ENCODE measurements at regions not wholly inside any gene's neighbourhood (a gene's known extent, or its start where the extent isn't known, plus 50 kb on each side); places are given as distances from the start of the nearest gene placed in this dataset.

GRCh38 chr2:7467782-7468447 is 550.7 kb downstream of the RNF144A start:
- Mint-ChIP-seq H3K4me1 (peaks cover 16% of the 10 kb centered on the region), H3K9me3 (no peaks in the 10 kb centered on the region), H3K36me3 (ENCODE audit: low read depth) (no peaks in the 10 kb centered on the region), H3K27me3 (ENCODE audit: insufficient read depth) (no peaks in the 10 kb centered on the region), H3K4me3 (no peak overlapping the region), H3K27ac (no peak overlapping the region)
- H3K4me1 ChIP-seq (ENCODE audit: control insufficient read depth, insufficient read depth, low read length), result no peaks in the 10 kb centered on the region
- no peaks in the 10 kb centered on the region for H3K36me3 ChIP-seq (ENCODE audit: control insufficient read depth, insufficient read depth, low read length)
- DNase-seq, result no peak
- TF ChIP-seq CTCF (conservative IDR thresholded peaks at IDR 0.05), result no peak
- no peak overlapping the region for H3K4me3 ChIP-seq (ENCODE audit: low read length)
- H3K27me3 ChIP-seq (ENCODE audit: control insufficient read depth, insufficient read depth, low read length, poor library complexity, severe bottlenecking), result no peaks in the 10 kb centered on the region
- WGBS, 2 experiments (ENCODE audit: insufficient coverage in 1 of 2, insufficient read length in 1 of 2), result 89 to 100% methylated on average over 1 to 4 of the region's 4 CpGs
- H3K9ac ChIP-seq (ENCODE audit: extremely low read depth, low read length, poor library complexity, severe bottlenecking), result no peak overlapping the region
- no peak overlapping the region for H3K27ac ChIP-seq (ENCODE audit: low read depth, low read length)
- no peaks in the 10 kb centered on the region for H3K9me3 ChIP-seq (ENCODE audit: control insufficient read depth, low read length)

- no peaks in the 10 kb centered on the region for H3K27me3 Mint-ChIP-seq (ENCODE audit: insufficient read depth)
- 96% methylated on average over 3 of the region's 3 CpGs; no CpG with 5 or more reads in 1 of the 2 experiments for whole genome bisulfite sequencing, 2 experiments (ENCODE audit: insufficient coverage in 1 of 2, insufficient read length in 1 of 2)
These were observed 551.2 kb downstream of the RNF144A start for GRCh38 chr2:7468448-7468828.

DNA sequence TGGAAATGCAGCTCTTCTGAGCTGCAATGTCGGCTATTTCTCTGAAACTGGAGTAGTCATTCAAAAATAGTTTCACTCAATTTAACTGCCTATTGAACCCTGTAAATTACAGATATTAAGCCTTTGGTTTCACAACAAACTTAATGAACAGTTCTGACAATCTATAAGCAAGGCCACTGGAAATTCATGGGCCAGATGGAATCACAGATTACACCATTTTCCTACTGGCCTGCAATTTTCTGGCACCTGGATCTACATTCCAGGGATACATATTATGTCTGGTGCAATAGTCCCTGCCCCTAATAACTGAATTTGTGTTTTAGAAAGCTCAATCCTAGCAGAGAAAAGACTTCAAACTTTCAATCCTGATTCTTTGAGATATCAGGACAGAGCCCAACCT is 551.7 kb downstream of the RNF144A start:
- no peak overlapping the region for H3K9ac ChIP-seq (ENCODE audit: extremely low read depth, low read length, poor library complexity, severe bottlenecking)
- no peaks in the 10 kb centered on the region for H3K9me3 ChIP-seq (ENCODE audit: control insufficient read depth, low read length)
- no peaks in the 10 kb centered on the region for H3K4me1 ChIP-seq (ENCODE audit: control insufficient read depth, insufficient read depth, low read length)
- no peaks in the 10 kb centered on the region for H3K27me3 ChIP-seq (ENCODE audit: control insufficient read depth, insufficient read depth, low read length, poor library complexity, severe bottlenecking)
- no peak for TF ChIP-seq CTCF (conservative IDR thresholded peaks at IDR 0.05)
- H3K4me3 ChIP-seq (ENCODE audit: low read length), result no peak overlapping the region
- no peaks in the 10 kb centered on the region for H3K36me3 Mint-ChIP-seq (ENCODE audit: low read depth)
- no peaks in the 10 kb centered on the region for H3K36me3 ChIP-seq (ENCODE audit: control insufficient read depth, insufficient read depth, low read length)
- WGBS, 2 experiments (ENCODE audit: insufficient coverage in 1 of 2, insufficient read length in 1 of 2), result 93 to 100% methylated on average over 1 of the region's 1 CpG
- H3K4me1 Mint-ChIP-seq, result peaks cover 16% of the 10 kb centered on the region
- no peak overlapping the region for H3K4me3 Mint-ChIP-seq
- H3K27ac Mint-ChIP-seq, result no peak overlapping the region
- no peaks in the 10 kb centered on the region for H3K9me3 Mint-ChIP-seq
- no peak overlapping the region for H3K27ac ChIP-seq (ENCODE audit: low read depth, low read length)
- no peak for DNase-seq
- no peaks in the 10 kb centered on the region for H3K27me3 Mint-ChIP-seq (ENCODE audit: insufficient read depth)

More at GRCh38 chr2:7468448-7468828, 551.2 kb downstream of the RNF144A start:
- no peak overlapping the region for H3K4me3 ChIP-seq (ENCODE audit: low read length)
- no peaks in the 10 kb centered on the region for H3K36me3 ChIP-seq (ENCODE audit: control insufficient read depth, insufficient read depth, low read length)
- no peak for TF ChIP-seq CTCF (conservative IDR thresholded peaks at IDR 0.05)
- H3K27me3 ChIP-seq (ENCODE audit: control insufficient read depth, insufficient read depth, low read length, poor library complexity, severe bottlenecking), result no peaks in the 10 kb centered on the region
- H3K27ac ChIP-seq (ENCODE audit: low read depth, low read length), result no peak overlapping the region
- H3K9ac ChIP-seq (ENCODE audit: extremely low read depth, low read length, poor library complexity, severe bottlenecking), result no peak overlapping the region
- Mint-ChIP-seq H3K36me3 (ENCODE audit: low read depth) (no peaks in the 10 kb centered on the region), H3K9me3 (no peaks in the 10 kb centered on the region), H3K4me1 (peaks cover 16% of the 10 kb centered on the region), H3K27ac (no peak overlapping the region), H3K4me3 (no peak overlapping the region)
- no peaks in the 10 kb centered on the region for H3K9me3 ChIP-seq (ENCODE audit: control insufficient read depth, low read length)
- no peak for DNase-seq
- no peaks in the 10 kb centered on the region for H3K4me1 ChIP-seq (ENCODE audit: control insufficient read depth, insufficient read depth, low read length)

Measured in endodermal cell (in vitro differentiated cells).